NOMO-1 (cell line): ENCODE measurements at regions not wholly inside any gene's neighbourhood (a gene's known extent, or its start where the extent isn't known, plus 50 kb on each side); places are given as distances from the start of the nearest gene placed in this dataset.
"Not testable (repeated sequence)": the region's sequence is repeated elsewhere in the genome, so short reads cannot be mapped to it uniquely, and the experiment has no call there.

Experiments
- DNase-seq, 2 experiments: peaks; one replicate each; lab custom pipeline; 2025; ENCODE audit not compliant: unreplicated experiment in 2 of 2; lab: John Stamatoyannopoulos, UW

GRCh38 chr1:66424530-66424929, 109.4 kb upstream of the SGIP1 start:
- not testable (repeated sequence) for DNase-seq

- no peak for DNase-seq
Observed at GRCh38 chr1:66426239-66426853, 107.6 kb upstream of the SGIP1 start.

GRCh38 chr1:66430815-66431214, 103.1 kb upstream of the SGIP1 start:
- DNase-seq, result not testable (repeated sequence)

- no peak for DNase-seq
Observed at GRCh38 chr1:66431999-66432398, 102.0 kb upstream of the SGIP1 start.

GRCh38 chr1:66433611-66434010, 100.3 kb upstream of the SGIP1 start:
- DNase-seq, result no peak

GRCh38 chr1:66434096-66434495, 99.9 kb upstream of the SGIP1 start:
- DNase-seq, result peak in 1 of 2 experiments; percentile 11

GRCh38 chr1:66435541-66435940, 98.4 kb upstream of the SGIP1 start:
- no peak for DNase-seq

- peak in 1 of 2 experiments; percentile 22 for DNase-seq
Observed at GRCh38 chr1:66436378-66437135, 97.4 kb upstream of the SGIP1 start.

GRCh38 chr1:66437136-66437401, 96.9 kb upstream of the SGIP1 start:
- no peak for DNase-seq

GRCh38 chr1:66438062-66438461, 95.9 kb upstream of the SGIP1 start:
- DNase-seq, result peak; percentile 7 to 33

- no peak for DNase-seq
Observed at GRCh38 chr1:66438501-66438900, 95.5 kb upstream of the SGIP1 start.

GRCh38 chr1:66439031-66439740, 94.8 kb upstream of the SGIP1 start:
- DNase-seq, result peak; percentile 79 to 98

GRCh38 chr1:66443793-66444192, 90.2 kb upstream of the SGIP1 start:
- peak in 1 of 2 experiments; percentile 13 for DNase-seq

GRCh38 chr1:66444438-66445265, 89.3 kb upstream of the SGIP1 start:
- no peak for DNase-seq

GRCh38 chr1:66445492-66446181, 88.3 kb upstream of the SGIP1 start:
- peak in 1 of 2 experiments; percentile 29 for DNase-seq

GRCh38 chr1:66446261-66447001, 87.5 kb upstream of the SGIP1 start:
- DNase-seq, result peak; percentile 47 to 60

- no peak for DNase-seq
Observed at GRCh38 chr1:66450043-66450514, 83.9 kb upstream of the SGIP1 start.

GRCh38 chr1:66450847-66451246, 83.1 kb upstream of the SGIP1 start:
- DNase-seq, result no peak

- DNase-seq, result no peak
Observed at GRCh38 chr1:66452162-66452561, 81.8 kb upstream of the SGIP1 start.

- no peak for DNase-seq
Observed at GRCh38 chr1:66452982-66453381, 81.0 kb upstream of the SGIP1 start.
